ENCODE measurements at regions not wholly inside any gene's neighbourhood (a gene's known extent, or its start where the extent isn't known, plus 50 kb on each side); places are given as distances from the start of the nearest gene placed in this dataset.

GRCh38 chr4:125044886-125045285, 269.9 kb upstream of the FAT4 start:
- TF ChIP-seq ZNF274 (IDR thresholded peaks at IDR 0.05; ENCODE audit: low read depth, low read length) (no peak), YY1 (IDR thresholded peaks at IDR 0.05; ENCODE audit: insufficient read depth, insufficient read length) (no peak)

All from NT2/D1 (cell line).